IMR-90 (cell line): ENCODE measurements at regions not wholly inside any gene's neighbourhood (a gene's known extent, or its start where the extent isn't known, plus 50 kb on each side); places are given as distances from the start of the nearest gene placed in this dataset.

ENCODE experiments used
- ATAC-seq: fragments of 200-7000 bp; cut with Tn5 transposase; 2 replicates; pipeline ENCODE4 v1.9.1; 2020; ENCODE audit warnings: low read depth, mild to moderate bottlenecking, moderate library complexity
- BruUV-seq: library from RNA; stranded (reverse); fragments of 400-500 nt; replicated peaks from 2 replicates; lab custom pipeline; 2021; lab: Mats Ljungman, UMichigan
- CTCF ChIA-PET: fragments of 300-600 bp; formaldehyde crosslinking; extraction: SDS; loops from one replicate; lab custom pipeline; 2021; ENCODE audit warnings: antibody characterized with exemption; lab: Yijun Ruan, JAX
- POLR2A ChIA-PET: fragments of 300-600 bp; sonication (Branson Sonifier 250); formaldehyde crosslinking; loops from one replicate; lab custom pipeline; 2022; ENCODE audit warnings: antibody characterized with exemption; ENCODE audit not compliant: unreplicated experiment; lab: Charles Lee
- DNase-seq: peaks from one replicate; pipeline ENCODE4 v3.0.0; 2013
- H2AFZ ChIP-seq: replicated peaks from 2 replicates; pipeline ENCODE3; 2013; ENCODE audit warnings: low read length, mild to moderate bottlenecking; ENCODE audit not compliant: poor library complexity
- H2AK5ac ChIP-seq: 2 replicates; pipeline ENCODE4 v1.6.1; 2013; ENCODE audit warnings: low read depth, low read length, inconsistent platforms
- H2AK9ac ChIP-seq: replicated peaks from 2 replicates; pipeline ENCODE3; 2013; ENCODE audit warnings: mild to moderate bottlenecking, low read depth, low read length, moderate library complexity; ENCODE audit not compliant: poor library complexity
- H2BK120ac ChIP-seq: 2 replicates; pipeline ENCODE4 v1.6.1; 2013; ENCODE audit warnings: low read depth, low read length, inconsistent platforms
- H2BK15ac ChIP-seq: 3 replicates; pipeline ENCODE4 v1.6.1; 2013; ENCODE audit warnings: low read depth, low read length, inconsistent platforms
- H2BK20ac ChIP-seq: 2 replicates; pipeline ENCODE4 v1.6.1; 2013; ENCODE audit warnings: low read depth, mild to moderate bottlenecking, inconsistent platforms, low read length, moderate library complexity
- H2BK5ac ChIP-seq: 2 replicates; pipeline ENCODE4 v1.6.1; 2013; ENCODE audit warnings: mild to moderate bottlenecking, low read depth, low read length, inconsistent platforms; ENCODE audit not compliant: poor library complexity, severe bottlenecking
- H3K14ac ChIP-seq: replicated peaks from 2 replicates; pipeline ENCODE4 v1.6.1; 2013; ENCODE audit warnings: low read depth, low read length, inconsistent platforms
- H3K18ac ChIP-seq: 2 replicates; pipeline ENCODE4 v1.6.1; 2013; ENCODE audit warnings: low read depth, low read length, control low read depth
- H3K23ac ChIP-seq: 2 replicates; pipeline ENCODE4 v1.6.1; 2013; ENCODE audit warnings: low read depth, low read length, inconsistent platforms
- H3K27ac ChIP-seq: 2 replicates; pipeline ENCODE4 v1.5.1; 2013; ENCODE audit warnings: mild to moderate bottlenecking, control low read depth, low read length; ENCODE audit not compliant: insufficient read depth
- H3K27me3 ChIP-seq: 2 replicates; pipeline ENCODE4 v1.6.1; 2013; ENCODE audit warnings: low read length; ENCODE audit not compliant: control insufficient read depth, insufficient read depth
- H3K36me3 ChIP-seq: 2 replicates; pipeline ENCODE4 v1.6.1; 2013; ENCODE audit warnings: low read length, mixed read lengths; ENCODE audit not compliant: control insufficient read depth, insufficient read depth
- H3K4ac ChIP-seq: 2 replicates; pipeline ENCODE4 v1.6.1; 2013; ENCODE audit warnings: low read depth, low read length, inconsistent platforms
- H3K4me1 ChIP-seq: 2 replicates; pipeline ENCODE4 v1.6.1; 2013; ENCODE audit warnings: low read length, mixed read lengths; ENCODE audit not compliant: control insufficient read depth, insufficient read depth
- H3K4me2 ChIP-seq: 2 replicates; pipeline ENCODE4 v1.6.1; 2013; ENCODE audit warnings: low read depth, mild to moderate bottlenecking, control low read depth, low read length, moderate library complexity
- H3K4me3 ChIP-seq: 2 replicates; pipeline ENCODE4 v1.5.1; 2013; ENCODE audit warnings: low read depth, mild to moderate bottlenecking, control low read depth, low read length, moderate library complexity; ENCODE audit not compliant: insufficient read depth
- H3K56ac ChIP-seq: 2 replicates; pipeline ENCODE4 v1.6.1; 2013; ENCODE audit warnings: low read length, inconsistent platforms; ENCODE audit not compliant: insufficient read depth; ENCODE audit errors: extremely low read depth
- H3K79me1 ChIP-seq, 2 experiments: 2 replicates each; pipeline ENCODE4 v1.6.1; 2013; ENCODE audit warnings: low read length in 2 of 2, inconsistent platforms in 1 of 2, low read depth in 1 of 2
- H3K9ac ChIP-seq: 2 replicates; pipeline ENCODE4 v1.6.1; 2013; ENCODE audit warnings: low read depth, low read length, control low read depth
- H3K9me1 ChIP-seq: 2 replicates; pipeline ENCODE4 v1.6.1; 2013; ENCODE audit warnings: low read length, inconsistent platforms; ENCODE audit not compliant: insufficient read depth
- H3K9me3 ChIP-seq: 2 replicates; pipeline ENCODE4 v1.6.1; 2013; ENCODE audit warnings: low read length; ENCODE audit not compliant: control insufficient read depth, insufficient read depth
- H4K20me1 ChIP-seq: 2 replicates; pipeline ENCODE4 v1.6.1; 2013; ENCODE audit warnings: low read length, inconsistent platforms; ENCODE audit not compliant: insufficient read depth
- H4K5ac ChIP-seq: 2 replicates; pipeline ENCODE4 v1.6.1; 2013; ENCODE audit warnings: mild to moderate bottlenecking, low read depth, low read length, control low read depth
- H4K8ac ChIP-seq, 2 experiments: 2 replicates each; pipeline ENCODE4 v1.6.1; 2013; ENCODE audit warnings: low read depth in 2 of 2, low read length in 2 of 2, control low read depth in 1 of 2, inconsistent platforms in 1 of 2
- H4K91ac ChIP-seq: 2 replicates; pipeline ENCODE4 v1.6.1; 2013; ENCODE audit warnings: low read depth, low read length, inconsistent platforms; ENCODE audit not compliant: insufficient read depth
- CEBPB ChIP-seq: IDR thresholded peaks from 2 replicates; pipeline ENCODE4 v1.6.1; 2012; ENCODE audit warnings: low read depth, low read length, improper control_type of control experiment
- CHD1 ChIP-seq: IDR thresholded peaks from 2 replicates; pipeline ENCODE4 v1.6.1; 2012; ENCODE audit warnings: low read depth, low read length, improper control_type of control experiment
- FOS ChIP-seq: fragments of 150-350 bp; IDR thresholded peaks from 2 replicates; pipeline ENCODE4 v1.6.1; 2016; ENCODE audit warnings: low read depth, low read length
- MAFK ChIP-seq: IDR thresholded peaks from 2 replicates; pipeline ENCODE4 v1.6.1; 2012; ENCODE audit warnings: low read depth, low read length, improper control_type of control experiment
- MAZ ChIP-seq: IDR thresholded peaks from 2 replicates; pipeline ENCODE4 v1.6.1; 2012; ENCODE audit warnings: low read depth, mild to moderate bottlenecking, low read length, improper control_type of control experiment, moderate library complexity, borderline replicate concordance
- MXI1 ChIP-seq: IDR thresholded peaks from 2 replicates; pipeline ENCODE4 v1.6.1; 2012; ENCODE audit warnings: low read depth, mild to moderate bottlenecking, low read length, moderate library complexity, borderline replicate concordance
- NFE2L2 ChIP-seq: fragments of 150-350 bp; IDR thresholded peaks from 2 replicates; pipeline ENCODE4 v1.6.1; 2016; ENCODE audit warnings: low read depth, mild to moderate bottlenecking, low read length
- POLR2A ChIP-seq: IDR thresholded peaks from 2 replicates; pipeline ENCODE4 v1.6.1; 2012; ENCODE audit warnings: mild to moderate bottlenecking, low read depth, low read length
- RAD21 ChIP-seq: IDR thresholded peaks from 2 replicates; pipeline ENCODE4 v1.6.1; 2012; ENCODE audit warnings: low read length, improper control_type of control experiment
- RCOR1 ChIP-seq: IDR thresholded peaks from 2 replicates; pipeline ENCODE4 v1.6.1; 2012; ENCODE audit warnings: mild to moderate bottlenecking, low read length, improper control_type of control experiment; ENCODE audit not compliant: insufficient replicate concordance
- RFX5 ChIP-seq: IDR thresholded peaks from 2 replicates; pipeline ENCODE4 v1.8.0; 2012; ENCODE audit warnings: low read depth, mild to moderate bottlenecking, low read length, moderate library complexity
- WGBS, 2 experiments: methylation state at CpG; one replicate each; pipeline versions ENCODE4 v1.1.5 to v1.1.7; 2013; ENCODE audit warnings: missing lambda C conversion rate in 2 of 2; ENCODE audit not compliant: insufficient read length in 1 of 2; ENCODE audit errors: extremely low coverage in 2 of 2; 5-methylcytosine and 5-hydroxymethylcytosine counted together
- dilution Hi-C: fragments of 300-500 bp; cut with HindIII; formaldehyde crosslinking; loops from one replicate; pipeline ENCODE4 v1.14.3; 2018; ENCODE audit warnings: low sequenced_read_pairs; ENCODE audit not compliant: unreplicated experiment
- in situ Hi-C: fragments of 300-500 bp; cut with MboI; formaldehyde crosslinking; loops from 3 replicates; pipeline ENCODE4 v1.14.3; 2019; ENCODE audit warnings: low sequenced_read_pairs, inconsistent platforms, mixed read lengths
- intact Hi-C: fragments of 100-400 bp; cut with micrococcal nuclease; formaldehyde crosslinking; loops from 2 replicates; pipeline ENCODE4 v1.10.0; 2022
- TF ChIP-seq, protein P1 (sequence below): conservative IDR thresholded peaks from 2 replicates; pipeline ENCODE4 v1.5.1; 2012; ENCODE audit warnings: mild to moderate bottlenecking, low read depth, low read length, improper control_type of control experiment

DNA sequence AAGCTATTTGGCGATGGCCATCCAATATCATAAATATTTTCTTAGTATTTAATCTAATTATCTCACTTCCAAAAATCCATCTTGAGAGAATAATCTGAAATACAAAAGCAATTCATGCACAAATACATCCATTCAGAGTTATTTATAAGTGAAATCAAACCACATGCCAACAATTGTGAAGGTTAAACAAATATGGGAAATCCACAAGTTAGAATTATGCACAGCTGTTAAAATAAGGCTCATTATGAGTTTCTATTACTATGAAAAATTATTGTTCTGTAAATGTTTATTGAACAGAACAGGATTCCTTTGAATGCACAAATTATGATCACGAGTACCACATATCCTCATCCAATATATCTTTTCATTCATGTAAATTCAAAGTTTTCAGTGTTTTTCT, 267.7 kb downstream of the PLOD2 start:
- Histone ChIP-seq H3K4ac (no peak overlapping the region), H3K9ac (no peak overlapping the region), H3K9me3 (no peaks in the 10 kb centered on the region), H4K5ac (no peak overlapping the region), H4K8ac (no peak overlapping the region), H3K4me1 (no peaks in the 10 kb centered on the region), H2AFZ (no peak overlapping the region), H3K9me1 (no peaks in the 10 kb centered on the region), H2AK5ac (no peak overlapping the region), H2BK15ac (no peak overlapping the region), H3K56ac (no peak overlapping the region), H2BK5ac (no peak overlapping the region), H3K18ac (no peak overlapping the region), H2AK9ac (no peak overlapping the region), H3K36me3 (no peaks in the 10 kb centered on the region), H3K23ac (no peak overlapping the region), H4K20me1 (no peaks in the 10 kb centered on the region), H3K4me3 (no peak overlapping the region), H3K27ac (no peak overlapping the region), H2BK120ac (no peak overlapping the region), H2BK20ac (no peak overlapping the region), H3K4me2 (no peak overlapping the region), H3K27me3 (no peaks in the 10 kb centered on the region), H4K91ac (no peak overlapping the region), H3K14ac (no peak overlapping the region), H3K79me1 (no peaks in the 10 kb centered on the region)
- TF ChIP-seq CEBPB = no peak
- TF ChIP-seq, protein P1, sequence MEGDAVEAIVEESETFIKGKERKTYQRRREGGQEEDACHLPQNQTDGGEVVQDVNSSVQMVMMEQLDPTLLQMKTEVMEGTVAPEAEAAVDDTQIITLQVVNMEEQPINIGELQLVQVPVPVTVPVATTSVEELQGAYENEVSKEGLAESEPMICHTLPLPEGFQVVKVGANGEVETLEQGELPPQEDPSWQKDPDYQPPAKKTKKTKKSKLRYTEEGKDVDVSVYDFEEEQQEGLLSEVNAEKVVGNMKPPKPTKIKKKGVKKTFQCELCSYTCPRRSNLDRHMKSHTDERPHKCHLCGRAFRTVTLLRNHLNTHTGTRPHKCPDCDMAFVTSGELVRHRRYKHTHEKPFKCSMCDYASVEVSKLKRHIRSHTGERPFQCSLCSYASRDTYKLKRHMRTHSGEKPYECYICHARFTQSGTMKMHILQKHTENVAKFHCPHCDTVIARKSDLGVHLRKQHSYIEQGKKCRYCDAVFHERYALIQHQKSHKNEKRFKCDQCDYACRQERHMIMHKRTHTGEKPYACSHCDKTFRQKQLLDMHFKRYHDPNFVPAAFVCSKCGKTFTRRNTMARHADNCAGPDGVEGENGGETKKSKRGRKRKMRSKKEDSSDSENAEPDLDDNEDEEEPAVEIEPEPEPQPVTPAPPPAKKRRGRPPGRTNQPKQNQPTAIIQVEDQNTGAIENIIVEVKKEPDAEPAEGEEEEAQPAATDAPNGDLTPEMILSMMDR = no peak
- TF ChIP-seq CHD1 = no peak
- no peak for TF ChIP-seq FOS
- TF ChIP-seq MAFK = no peak
- no peak for TF ChIP-seq MXI1
- no peak for TF ChIP-seq RAD21
- no peak for TF ChIP-seq RFX5
- TF ChIP-seq MAZ = no peak
- TF ChIP-seq POLR2A = no peak
- TF ChIP-seq NFE2L2 = no peak
- no peak for TF ChIP-seq RCOR1
- in situ Hi-C loops = no loop called here
- no TSS peak for BruUV-seq
- WGBS, 2 experiments = no CpG with 5 or more reads among the region's 2 CpGs
- no peak for ATAC-seq
- CTCF ChIA-PET = no interaction called here
- POLR2A ChIA-PET = interaction anchor here (0.6 kb wide), 1 partner anchor 9 kb away, joined by 5 read pairs; no protein-coding TSS in a partner anchor
- intact Hi-C loops = loop anchor here (5.0 kb wide), 1 partner anchor 159 kb away; no protein-coding TSS in a partner anchor
- dilution Hi-C loops = no loop called here
- no peak for DNase-seq
